Inflammatory macrophage treated with lipopolysaccharide for 1 hour (primary cell): ENCODE measurements at regions not wholly inside any gene's neighbourhood (a gene's known extent, or its start where the extent isn't known, plus 50 kb on each side); places are given as distances from the start of the nearest gene placed in this dataset.

Experiments
- DNase-seq, 2 donors: peaks; one replicate each; pipeline ENCODE4 v3.0.0-alpha.2; 2020 to 2022

GRCh38 chr13:40123962-40124632, 468.6 kb downstream of the COG6 start:
- DNase-seq = no peak

- DNase-seq = no peak
These were observed 469.2 kb downstream of the COG6 start for GRCh38 chr13:40124633-40125015.

GRCh38 chr13:40125336-40125735, 469.9 kb downstream of the COG6 start:
- no peak for DNase-seq

GRCh38 chr13:40126306-40127085, 471.0 kb downstream of the COG6 start:
- DNase-seq = no peak

- no peak for DNase-seq
These were observed 472.0 kb downstream of the COG6 start for GRCh38 chr13:40127476-40127875.

- no peak for DNase-seq
These were observed 472.5 kb downstream of the COG6 start for GRCh38 chr13:40127925-40128324.

- DNase-seq = no peak
These were observed 474.0 kb downstream of the COG6 start for GRCh38 chr13:40129467-40129866.

GRCh38 chr13:40130871-40131636, 475.6 kb downstream of the COG6 start:
- peak in 1 of 2 donors; percentile 40 for DNase-seq

GRCh38 chr13:40132249-40132648, 476.8 kb downstream of the COG6 start:
- no peak for DNase-seq

GRCh38 chr13:40136896-40137295, 481.4 kb downstream of the COG6 start:
- no peak for DNase-seq

GRCh38 chr13:40137400-40137799, 481.9 kb downstream of the COG6 start:
- no peak for DNase-seq

GRCh38 chr13:40139896-40140520, 484.5 kb downstream of the COG6 start:
- no peak for DNase-seq

- no peak for DNase-seq
These were observed 486.5 kb downstream of the COG6 start for GRCh38 chr13:40141859-40142555.

GRCh38 chr13:40143106-40143505, 487.6 kb downstream of the COG6 start:
- DNase-seq = no peak

- no peak for DNase-seq
These were observed 488.1 kb downstream of the COG6 start for GRCh38 chr13:40143559-40143958.

GRCh38 chr13:40145139-40145538, 489.7 kb downstream of the COG6 start:
- no peak for DNase-seq

GRCh38 chr13:40146063-40146462, 490.6 kb downstream of the COG6 start:
- no peak for DNase-seq

- DNase-seq = peak in 1 of 2 donors; percentile 31
These were observed 491.2 kb downstream of the COG6 start for GRCh38 chr13:40146611-40147117.

GRCh38 chr13:40148101-40148500, 492.6 kb downstream of the COG6 start:
- DNase-seq = no peak

GRCh38 chr13:40148742-40149141, 493.3 kb downstream of the COG6 start:
- DNase-seq = no peak

GRCh38 chr13:40149611-40150274, 494.3 kb downstream of the COG6 start:
- DNase-seq = peak; percentile 32 to 81

- DNase-seq = no peak
These were observed 496.2 kb downstream of the COG6 start for GRCh38 chr13:40151673-40152072.
